Ishikawa (cell line): ENCODE measurements at regions not wholly inside any gene's neighbourhood (a gene's known extent, or its start where the extent isn't known, plus 50 kb on each side); places are given as distances from the start of the nearest gene placed in this dataset.

Experiments used
- CEBPB ChIP-seq: IDR thresholded peaks from 2 replicates; pipeline ENCODE4 v1.6.1; 2012
- CREB1 ChIP-seq: IDR thresholded peaks from 2 replicates; pipeline ENCODE4 v1.6.1; 2012; ENCODE audit warnings: low read depth
- EGR1 ChIP-seq: IDR thresholded peaks from 2 replicates; pipeline ENCODE4 v1.6.1; 2012
- EP300 ChIP-seq: IDR thresholded peaks from 2 replicates; pipeline ENCODE4 v1.6.1; 2012; ENCODE audit warnings: borderline replicate concordance
- FOXM1 ChIP-seq: IDR thresholded peaks from 2 replicates; pipeline ENCODE4 v1.6.1; 2012; ENCODE audit warnings: low read depth, borderline replicate concordance
- NFIC ChIP-seq: IDR thresholded peaks from 2 replicates; pipeline ENCODE4 v1.6.1; 2012
- RAD21 ChIP-seq: IDR thresholded peaks from 2 replicates; pipeline ENCODE4 v1.6.1; 2012; ENCODE audit warnings: low read depth
- TAF1 ChIP-seq: IDR thresholded peaks from 2 replicates; pipeline ENCODE4 v1.6.1; 2012; ENCODE audit warnings: low read depth, mild to moderate bottlenecking
- TEAD4 ChIP-seq: IDR thresholded peaks from 2 replicates; pipeline ENCODE4 v1.6.1; 2012
- YY1 ChIP-seq: IDR thresholded peaks from 2 replicates; pipeline ENCODE4 v1.6.1; 2012; ENCODE audit warnings: low read depth
- ZBTB7A ChIP-seq: IDR thresholded peaks from 2 replicates; pipeline ENCODE4 v1.6.1; 2012; ENCODE audit warnings: low read depth
- TF ChIP-seq, protein P1 (sequence below): IDR thresholded peaks from 2 replicates; pipeline ENCODE4 v1.6.1; 2012; ENCODE audit warnings: low read depth, mild to moderate bottlenecking
- TF ChIP-seq, protein P2 (sequence below): IDR thresholded peaks from 2 replicates; pipeline ENCODE4 v1.6.1; 2012

DNA sequence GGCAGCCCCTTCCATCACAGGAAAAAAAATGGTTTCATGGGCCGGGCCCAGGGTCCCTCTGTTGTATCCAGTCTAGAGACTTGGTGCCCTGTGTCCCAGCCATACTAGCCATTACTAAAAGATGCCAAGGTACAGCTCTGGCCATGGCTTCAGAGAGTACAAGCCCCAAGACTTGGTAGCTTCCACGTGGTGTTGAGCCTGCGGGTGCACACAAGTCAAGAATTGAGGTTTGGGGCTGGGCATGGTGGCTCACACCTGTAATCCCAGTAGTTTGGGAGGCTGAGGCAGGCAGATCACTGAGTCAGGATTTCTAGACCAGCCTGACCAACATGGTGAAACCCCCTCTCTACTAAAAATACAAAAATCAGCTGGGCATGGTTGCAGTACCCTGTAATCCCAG lies 214.3 kb downstream of the LIG4 start:
- TF ChIP-seq RAD21 (no peak), TAF1 (no peak), EP300 (no peak), YY1 (no peak), ZBTB7A (no peak), CEBPB (no peak), TEAD4 (no peak), NFIC (no peak), FOXM1 (no peak), CREB1 (no peak), EGR1 (no peak)
- TF ChIP-seq, protein P1, sequence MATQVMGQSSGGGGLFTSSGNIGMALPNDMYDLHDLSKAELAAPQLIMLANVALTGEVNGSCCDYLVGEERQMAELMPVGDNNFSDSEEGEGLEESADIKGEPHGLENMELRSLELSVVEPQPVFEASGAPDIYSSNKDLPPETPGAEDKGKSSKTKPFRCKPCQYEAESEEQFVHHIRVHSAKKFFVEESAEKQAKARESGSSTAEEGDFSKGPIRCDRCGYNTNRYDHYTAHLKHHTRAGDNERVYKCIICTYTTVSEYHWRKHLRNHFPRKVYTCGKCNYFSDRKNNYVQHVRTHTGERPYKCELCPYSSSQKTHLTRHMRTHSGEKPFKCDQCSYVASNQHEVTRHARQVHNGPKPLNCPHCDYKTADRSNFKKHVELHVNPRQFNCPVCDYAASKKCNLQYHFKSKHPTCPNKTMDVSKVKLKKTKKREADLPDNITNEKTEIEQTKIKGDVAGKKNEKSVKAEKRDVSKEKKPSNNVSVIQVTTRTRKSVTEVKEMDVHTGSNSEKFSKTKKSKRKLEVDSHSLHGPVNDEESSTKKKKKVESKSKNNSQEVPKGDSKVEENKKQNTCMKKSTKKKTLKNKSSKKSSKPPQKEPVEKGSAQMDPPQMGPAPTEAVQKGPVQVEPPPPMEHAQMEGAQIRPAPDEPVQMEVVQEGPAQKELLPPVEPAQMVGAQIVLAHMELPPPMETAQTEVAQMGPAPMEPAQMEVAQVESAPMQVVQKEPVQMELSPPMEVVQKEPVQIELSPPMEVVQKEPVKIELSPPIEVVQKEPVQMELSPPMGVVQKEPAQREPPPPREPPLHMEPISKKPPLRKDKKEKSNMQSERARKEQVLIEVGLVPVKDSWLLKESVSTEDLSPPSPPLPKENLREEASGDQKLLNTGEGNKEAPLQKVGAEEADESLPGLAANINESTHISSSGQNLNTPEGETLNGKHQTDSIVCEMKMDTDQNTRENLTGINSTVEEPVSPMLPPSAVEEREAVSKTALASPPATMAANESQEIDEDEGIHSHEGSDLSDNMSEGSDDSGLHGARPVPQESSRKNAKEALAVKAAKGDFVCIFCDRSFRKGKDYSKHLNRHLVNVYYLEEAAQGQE = no peak
- TF ChIP-seq, protein P2, sequence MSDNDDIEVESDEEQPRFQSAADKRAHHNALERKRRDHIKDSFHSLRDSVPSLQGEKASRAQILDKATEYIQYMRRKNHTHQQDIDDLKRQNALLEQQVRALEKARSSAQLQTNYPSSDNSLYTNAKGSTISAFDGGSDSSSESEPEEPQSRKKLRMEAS = no peak
